ENCODE measurements at regions not wholly inside any gene's neighbourhood (a gene's known extent, or its start where the extent isn't known, plus 50 kb on each side); places are given as distances from the start of the nearest gene placed in this dataset.

DNA sequence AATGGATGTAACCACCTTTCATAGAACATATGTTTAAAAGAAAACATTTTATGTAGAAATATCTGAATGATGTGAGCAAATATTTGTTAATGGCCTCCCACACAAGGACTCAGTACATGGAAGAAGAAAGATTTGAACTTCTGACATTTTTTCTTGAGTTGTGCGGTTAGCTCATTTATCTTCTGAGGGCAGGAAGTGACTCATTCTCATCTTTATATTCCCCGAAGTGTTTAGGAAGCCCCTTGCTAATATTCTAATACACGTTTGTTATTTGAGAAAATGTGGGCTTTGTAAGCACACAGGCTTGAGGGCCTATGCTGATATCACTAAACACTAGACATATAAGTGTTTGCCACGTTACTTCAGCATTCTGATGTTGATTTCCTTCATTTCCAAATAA, 392.5 kb upstream of the PTBP2 start:
- WGBS (ENCODE audit: low lambda C conversion rate) = 62% methylated on average over 4 of the region's 4 CpGs
- no peak for DNase-seq
- no peak overlapping the region for H2AFZ ChIP-seq (ENCODE audit: low read depth)
- no peaks in the 10 kb centered on the region for H3K9me3 ChIP-seq
- H3K27ac ChIP-seq (ENCODE audit: low read depth in 2 of 2, low read length in 1 of 2) = no peak overlapping the region
- no peaks in the 10 kb centered on the region for H3K36me3 ChIP-seq (replicated peaks in 1 of 2; ENCODE audit: control insufficient read depth in 1 of 2, insufficient read depth in 2 of 2, low read length in 1 of 2)
- no peaks in the 10 kb centered on the region for H3K79me2 ChIP-seq (ENCODE audit: insufficient read depth)
- no peaks in the 10 kb centered on the region for H4K20me1 ChIP-seq (ENCODE audit: insufficient read depth)
- TF ChIP-seq, protein P1, sequence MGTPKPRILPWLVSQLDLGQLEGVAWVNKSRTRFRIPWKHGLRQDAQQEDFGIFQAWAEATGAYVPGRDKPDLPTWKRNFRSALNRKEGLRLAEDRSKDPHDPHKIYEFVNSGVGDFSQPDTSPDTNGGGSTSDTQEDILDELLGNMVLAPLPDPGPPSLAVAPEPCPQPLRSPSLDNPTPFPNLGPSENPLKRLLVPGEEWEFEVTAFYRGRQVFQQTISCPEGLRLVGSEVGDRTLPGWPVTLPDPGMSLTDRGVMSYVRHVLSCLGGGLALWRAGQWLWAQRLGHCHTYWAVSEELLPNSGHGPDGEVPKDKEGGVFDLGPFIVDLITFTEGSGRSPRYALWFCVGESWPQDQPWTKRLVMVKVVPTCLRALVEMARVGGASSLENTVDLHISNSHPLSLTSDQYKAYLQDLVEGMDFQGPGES (IDR thresholded peaks at IDR 0.05; ENCODE audit: low read depth, low read length) = no peak
- no peak for TF ChIP-seq MEF2A (IDR thresholded peaks at IDR 0.05; ENCODE audit: borderline replicate concordance, low read depth)
- TF ChIP-seq RCOR1 (IDR thresholded peaks at IDR 0.05; ENCODE audit: low read length) = no peak
- no peak for TF ChIP-seq FOXM1 (IDR thresholded peaks at IDR 0.05; ENCODE audit: low read depth)
- TF ChIP-seq, protein P2, sequence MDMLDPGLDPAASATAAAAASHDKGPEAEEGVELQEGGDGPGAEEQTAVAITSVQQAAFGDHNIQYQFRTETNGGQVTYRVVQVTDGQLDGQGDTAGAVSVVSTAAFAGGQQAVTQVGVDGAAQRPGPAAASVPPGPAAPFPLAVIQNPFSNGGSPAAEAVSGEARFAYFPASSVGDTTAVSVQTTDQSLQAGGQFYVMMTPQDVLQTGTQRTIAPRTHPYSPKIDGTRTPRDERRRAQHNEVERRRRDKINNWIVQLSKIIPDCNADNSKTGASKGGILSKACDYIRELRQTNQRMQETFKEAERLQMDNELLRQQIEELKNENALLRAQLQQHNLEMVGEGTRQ (IDR thresholded peaks at IDR 0.05; ENCODE audit: borderline replicate concordance, low read depth, low read length) = no peak
- no peak for TF ChIP-seq FOSL2 (IDR thresholded peaks at IDR 0.05; ENCODE audit: borderline replicate concordance, low read depth)
- TF ChIP-seq MXI1 (IDR thresholded peaks at IDR 0.05; ENCODE audit: low read depth, low read length) = no peak
- no peaks in the 10 kb centered on the region for H3K9me2 ChIP-seq
- ChIA-PET POLR2A (no interaction called here), CTCF (interaction anchor here (1.2 kb wide), 1 partner anchor 10 kb away, joined by 3 read pairs; no protein-coding TSS in a partner anchor)
- no peak overlapping the region for H3K4me3 ChIP-seq (ENCODE audit: low read depth in 2 of 2, low read length in 1 of 2)
- H3K4me2 ChIP-seq = no peak overlapping the region
- H3K27me3 ChIP-seq (ENCODE audit: insufficient read depth) = no peaks in the 10 kb centered on the region
- H3K9ac ChIP-seq = no peak overlapping the region
- H3F3A ChIP-seq (replicated peaks; ENCODE audit: insufficient read depth) = no peaks in the 10 kb centered on the region
- no peaks in the 10 kb centered on the region; a peak in 1 of 4 replicates for H3K4me1 ChIP-seq (ENCODE audit: control insufficient read depth in 1 of 2, insufficient read depth in 2 of 2, low read depth in 1 of 2, low read length in 1 of 2)

DNA sequence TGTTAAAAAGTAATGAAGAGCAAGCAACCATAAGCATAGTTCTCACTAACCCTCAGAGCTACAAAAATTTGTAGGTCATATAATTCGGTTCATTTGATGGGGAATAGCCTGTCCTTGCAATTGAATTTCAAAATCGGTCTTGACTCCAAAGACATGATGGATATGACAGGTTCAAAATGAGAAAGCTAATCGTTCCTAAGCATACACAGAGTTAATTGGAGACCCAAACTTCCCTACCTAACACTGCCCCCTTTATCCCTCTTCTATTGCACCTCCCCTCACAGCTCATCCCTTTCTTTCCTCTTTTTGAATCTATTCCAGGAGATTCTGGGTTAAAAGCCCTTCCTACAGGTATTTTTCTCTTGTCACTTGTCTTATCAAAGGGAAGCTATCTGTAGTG, 390.0 kb upstream of the PTBP2 start:
- H3K4me3 ChIP-seq (ENCODE audit: low read depth in 2 of 2, low read length in 1 of 2) = no peak overlapping the region
- POLR2A ChIA-PET = no interaction called here

More for the DNA sequence above, 390.0 kb upstream of the PTBP2 start:
- Histone ChIP-seq H3K27ac (ENCODE audit: low read depth in 2 of 2, low read length in 1 of 2) (no peak overlapping the region), H3K4me2 (no peak overlapping the region), H3K4me1 (ENCODE audit: control insufficient read depth in 1 of 2, insufficient read depth in 2 of 2, low read depth in 1 of 2, low read length in 1 of 2) (no peaks in the 10 kb centered on the region; a peak in 1 of 4 replicates), H3K79me2 (ENCODE audit: insufficient read depth) (no peaks in the 10 kb centered on the region), H3F3A (replicated peaks; ENCODE audit: insufficient read depth) (no peaks in the 10 kb centered on the region), H2AFZ (ENCODE audit: low read depth) (no peak overlapping the region), H3K36me3 (replicated peaks in 1 of 2; ENCODE audit: control insufficient read depth in 1 of 2, insufficient read depth in 2 of 2, low read length in 1 of 2) (no peaks in the 10 kb centered on the region), H3K9me3 (no peaks in the 10 kb centered on the region), H4K20me1 (ENCODE audit: insufficient read depth) (no peaks in the 10 kb centered on the region), H3K9me2 (no peaks in the 10 kb centered on the region), H3K27me3 (ENCODE audit: insufficient read depth) (no peaks in the 10 kb centered on the region), H3K9ac (no peak overlapping the region)
- WGBS (ENCODE audit: low lambda C conversion rate) = 67% methylated on average over 3 of the region's 3 CpGs
- CTCF ChIA-PET = no interaction called here
- TF ChIP-seq NRF1 (IDR thresholded peaks at IDR 0.05; ENCODE audit: low read depth, low read length) (no peak), GABPA (IDR thresholded peaks at IDR 0.05; ENCODE audit: low read depth) (no peak), NFIC (IDR thresholded peaks at IDR 0.05; ENCODE audit: borderline replicate concordance) (no peak), EP300 (IDR thresholded peaks at IDR 0.05; ENCODE audit: borderline replicate concordance in 1 of 2, low read depth in 1 of 2, low read length in 1 of 2) (no peak), MXI1 (IDR thresholded peaks at IDR 0.05; ENCODE audit: low read depth, low read length) (no peak), RAD21 (IDR thresholded peaks at IDR 0.05; ENCODE audit: low read length) (no peak), RXRA (IDR thresholded peaks at IDR 0.05; ENCODE audit: borderline replicate concordance, low read depth) (no peak), RCOR1 (IDR thresholded peaks at IDR 0.05; ENCODE audit: low read length) (no peak), TCF12 (IDR thresholded peaks at IDR 0.05) (no peak), TEAD4 (IDR thresholded peaks at IDR 0.05; ENCODE audit: borderline replicate concordance, insufficient read depth) (no peak), CHD2 (IDR thresholded peaks at IDR 0.05; ENCODE audit: low read length, partially characterized antibody) (no peak), SIN3A (IDR thresholded peaks at IDR 0.05; ENCODE audit: borderline replicate concordance, low read depth, low read length) (no peak), EZH2phosphoT487 (IDR thresholded peaks at IDR 0.05; ENCODE audit: borderline replicate concordance, low read depth) (no peak), SMC3 (IDR thresholded peaks at IDR 0.05; ENCODE audit: low read depth, low read length) (no peak), FOSL2 (IDR thresholded peaks at IDR 0.05; ENCODE audit: borderline replicate concordance, low read depth) (no peak), POLR2AphosphoS5 (IDR thresholded peaks at IDR 0.05; ENCODE audit: low read depth, low read length) (no peak), USF1 (IDR thresholded peaks at IDR 0.05; ENCODE audit: borderline replicate concordance, low read depth) (no peak)
- TF ChIP-seq, protein P3, sequence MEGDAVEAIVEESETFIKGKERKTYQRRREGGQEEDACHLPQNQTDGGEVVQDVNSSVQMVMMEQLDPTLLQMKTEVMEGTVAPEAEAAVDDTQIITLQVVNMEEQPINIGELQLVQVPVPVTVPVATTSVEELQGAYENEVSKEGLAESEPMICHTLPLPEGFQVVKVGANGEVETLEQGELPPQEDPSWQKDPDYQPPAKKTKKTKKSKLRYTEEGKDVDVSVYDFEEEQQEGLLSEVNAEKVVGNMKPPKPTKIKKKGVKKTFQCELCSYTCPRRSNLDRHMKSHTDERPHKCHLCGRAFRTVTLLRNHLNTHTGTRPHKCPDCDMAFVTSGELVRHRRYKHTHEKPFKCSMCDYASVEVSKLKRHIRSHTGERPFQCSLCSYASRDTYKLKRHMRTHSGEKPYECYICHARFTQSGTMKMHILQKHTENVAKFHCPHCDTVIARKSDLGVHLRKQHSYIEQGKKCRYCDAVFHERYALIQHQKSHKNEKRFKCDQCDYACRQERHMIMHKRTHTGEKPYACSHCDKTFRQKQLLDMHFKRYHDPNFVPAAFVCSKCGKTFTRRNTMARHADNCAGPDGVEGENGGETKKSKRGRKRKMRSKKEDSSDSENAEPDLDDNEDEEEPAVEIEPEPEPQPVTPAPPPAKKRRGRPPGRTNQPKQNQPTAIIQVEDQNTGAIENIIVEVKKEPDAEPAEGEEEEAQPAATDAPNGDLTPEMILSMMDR (IDR thresholded peaks at IDR 0.05) = no peak
- TF ChIP-seq, protein P4, sequence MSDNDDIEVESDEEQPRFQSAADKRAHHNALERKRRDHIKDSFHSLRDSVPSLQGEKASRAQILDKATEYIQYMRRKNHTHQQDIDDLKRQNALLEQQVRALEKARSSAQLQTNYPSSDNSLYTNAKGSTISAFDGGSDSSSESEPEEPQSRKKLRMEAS (IDR thresholded peaks at IDR 0.05; ENCODE audit: low read depth) = no peak
- no peak for DNase-seq

All from SK-N-SH (cell line).